B cell (primary cell): ENCODE measurements at regions not wholly inside any gene's neighbourhood (a gene's known extent, or its start where the extent isn't known, plus 50 kb on each side); places are given as distances from the start of the nearest gene placed in this dataset.

Experiments
- ATAC-seq: fragments of 200-7000 bp; cut with Tn5 transposase; one replicate; pipeline ENCODE4 v1.10.0; 2021; ENCODE audit warnings: low read depth, mild to moderate bottlenecking, moderate number of reproducible peaks, moderate library complexity
- CTCF ChIA-PET: fragments of 350-600 bp; sonication (Branson Sonifier 250); formaldehyde crosslinking; loops from one replicate; lab custom pipeline; 2021; ENCODE audit warnings: antibody characterized with exemption, inconsistent platforms; lab: Charles Lee
- POLR2A ChIA-PET: fragments of 350-600 bp; sonication (Branson Sonifier 250); formaldehyde crosslinking; loops from one replicate; lab custom pipeline; 2021; ENCODE audit warnings: antibody characterized with exemption; lab: Charles Lee
- DNase-seq: peaks from one replicate; pipeline ENCODE4 v3.0.0; 2013
- H2AFZ ChIP-seq: 2 replicates; pipeline ENCODE4 v1.6.1; 2012; ENCODE audit warnings: mild to moderate bottlenecking, low read depth, low read length; ENCODE audit not compliant: insufficient read depth, poor library complexity, severe bottlenecking
- H3K27ac ChIP-seq, 2 donors: 1 replicate in 1 of 2; 2 replicates in 1 of 2; pipeline ENCODE4 v1.5.1; 2012 to 2013; ENCODE audit warnings: low read length in 2 of 2, mild to moderate bottlenecking in 2 of 2, moderate library complexity in 1 of 2
- H3K27me3 ChIP-seq, 4 experiments: fragments of 200-600 bp in 1 of 4; sonication (generic) in 1 of 4; replicated peaks in 1 of 4; 1 replicate in 2 of 4; 2 replicates in 2 of 4; pipeline versions ENCODE4 v1.6.1 to v1.7.0; 2013 to 2016; ENCODE audit warnings: low read length in 3 of 4, mild to moderate bottlenecking in 2 of 4, mixed read lengths in 1 of 4, moderate library complexity in 1 of 4; ENCODE audit not compliant: insufficient read depth in 4 of 4, control insufficient read depth in 3 of 4; ENCODE audit errors: control extremely low read depth in 1 of 4
- H3K36me3 ChIP-seq, 2 experiments: replicated peaks in 1 of 2; 1 replicate in 1 of 2; 2 replicates in 1 of 2; pipeline versions ENCODE4 v1.6.1 to v1.7.1; 2013; ENCODE audit warnings: low read length in 1 of 2; ENCODE audit not compliant: insufficient read depth in 2 of 2, control insufficient read depth in 1 of 2; ENCODE audit errors: control extremely low read depth in 1 of 2, extremely low read depth in 1 of 2
- H3K4me1 ChIP-seq, 2 donors: fragments of 200-600 bp in 1 of 2; sonication (generic) in 1 of 2; 1 replicate in 1 of 2; 2 replicates in 1 of 2; pipeline versions ENCODE4 v1.5.1 to v1.6.1; 2013 to 2017; ENCODE audit warnings: low read length in 2 of 2; ENCODE audit not compliant: control insufficient read depth in 2 of 2, insufficient read depth in 2 of 2
- H3K4me2 ChIP-seq: replicated peaks from 2 replicates; pipeline ENCODE3; 2012; ENCODE audit warnings: mild to moderate bottlenecking, low read depth, low read length; ENCODE audit not compliant: poor library complexity, severe bottlenecking
- H3K4me3 ChIP-seq, 5 experiments: fragments of 200-600 bp in 1 of 5; sonication (generic) in 1 of 5; 1 replicate in 3 of 5; 2 replicates in 2 of 5; pipeline versions ENCODE4 v1.5.1 to v1.7.0; 2011 to 2016; ENCODE audit warnings: low read length in 4 of 5, mild to moderate bottlenecking in 4 of 5, low read depth in 2 of 5, control low read depth in 1 of 5, moderate library complexity in 1 of 5; ENCODE audit not compliant: insufficient read depth in 1 of 5; ENCODE audit errors: control extremely low read depth in 1 of 5, extremely low read depth in 1 of 5
- H3K79me2 ChIP-seq: fragments of 200-600 bp; sonication (generic); one replicate; pipeline ENCODE4 v1.6.0; 2016; ENCODE audit warnings: low read length; ENCODE audit not compliant: control insufficient read depth, insufficient read depth
- H3K9ac ChIP-seq: fragments of 200-600 bp; sonication (generic); 2 replicates; pipeline ENCODE4 v1.6.1; 2017; ENCODE audit warnings: mild to moderate bottlenecking, low read length, moderate library complexity
- H3K9me3 ChIP-seq, 3 donors: one replicate each; pipeline versions ENCODE4 v1.6.1 to v1.7.1; 2013; ENCODE audit warnings: low read length in 2 of 3; ENCODE audit not compliant: control insufficient read depth in 2 of 3, insufficient read depth in 1 of 3; ENCODE audit errors: control extremely low read depth in 1 of 3
- H4K20me1 ChIP-seq: 2 replicates; pipeline ENCODE4 v1.6.0; 2012; ENCODE audit warnings: mild to moderate bottlenecking, low read length; ENCODE audit not compliant: insufficient read depth, control insufficient read depth, poor library complexity, severe bottlenecking
- H3K27ac Mint-ChIP-seq: one replicate; pipeline ENCODE4 v1.8.0; 2021; ENCODE audit warnings: mixed read lengths
- H3K27me3 Mint-ChIP-seq: one replicate; pipeline ENCODE4 v1.8.0; 2021; ENCODE audit warnings: mixed read lengths
- H3K4me1 Mint-ChIP-seq: one replicate; pipeline ENCODE4 v1.8.0; 2021; ENCODE audit warnings: mixed read lengths
- H3K4me3 Mint-ChIP-seq: one replicate; pipeline ENCODE4 v1.8.0; 2021; ENCODE audit warnings: mixed read lengths
- H3K9me3 Mint-ChIP-seq: one replicate; pipeline ENCODE4 v1.8.0; 2022; ENCODE audit warnings: mixed read lengths; ENCODE audit not compliant: insufficient read depth
- CTCF ChIP-seq: fragments of 200-600 bp; IDR thresholded peaks from one replicate; pipeline ENCODE4 v1.8.0; 2022; ENCODE audit warnings: antibody characterized with exemption, mild to moderate bottlenecking
- EZH2 ChIP-seq: IDR thresholded peaks from 2 replicates; pipeline ENCODE4 v1.6.1; 2012; ENCODE audit warnings: borderline replicate concordance, low read depth, mild to moderate bottlenecking, moderate library complexity, low read length; ENCODE audit not compliant: insufficient read depth, poor library complexity, severe bottlenecking
- WGBS: methylation state at CpG from one replicate; pipeline ENCODE4 v1.1.5; 2013; ENCODE audit warnings: missing lambda C conversion rate; ENCODE audit not compliant: insufficient coverage; 5-methylcytosine and 5-hydroxymethylcytosine counted together
- intact Hi-C: fragments of 100-400 bp; cut with micrococcal nuclease; formaldehyde crosslinking; loops from one replicate; pipeline ENCODE4 v1.10.0; 2022

GRCh38 chr20:16191496-16191895 lies 381.8 kb downstream of the KIF16B start:
- peaks cover 4% of the 10 kb centered on the region for H3K4me1 Mint-ChIP-seq
- no peak overlapping the region for H3K27ac Mint-ChIP-seq
- WGBS = 100% methylated on average over 1 of the region's 2 CpGs
- no peak overlapping the region for H2AFZ ChIP-seq
- TF ChIP-seq EZH2 = no peak
- no peak for TF ChIP-seq CTCF
- DNase-seq (no peak), ATAC-seq (no peak)
- no peaks in the 10 kb centered on the region for H3K27me3 Mint-ChIP-seq
- H3K4me2 ChIP-seq = no peak overlapping the region
- no peaks in the 10 kb centered on the region for H3K27me3 ChIP-seq
- intact Hi-C loops = no loop called here
- no peaks in the 10 kb centered on the region for H3K9me3 ChIP-seq
- no peaks in the 10 kb centered on the region for H3K9me3 Mint-ChIP-seq
- H3K4me3 ChIP-seq = no peak overlapping the region
- no peak overlapping the region for H3K9ac ChIP-seq
- ChIA-PET CTCF (no interaction called here), POLR2A (no interaction called here)
- no peaks in the 10 kb centered on the region for H3K4me1 ChIP-seq
- H3K27ac ChIP-seq = no peak overlapping the region
- H3K79me2 ChIP-seq = no peaks in the 10 kb centered on the region
- no peak overlapping the region for H3K4me3 Mint-ChIP-seq
- no peaks in the 10 kb centered on the region for H3K36me3 ChIP-seq
- no peaks in the 10 kb centered on the region for H4K20me1 ChIP-seq

GRCh38 chr20:16189371-16189770 lies 383.9 kb downstream of the KIF16B start:
- no peak for DNase-seq
- ATAC-seq = no peak
- Histone ChIP-seq H3K27ac (no peak overlapping the region), H3K4me3 (no peak overlapping the region), H3K4me2 (no peak overlapping the region), H3K79me2 (no peaks in the 10 kb centered on the region), H3K27me3 (no peaks in the 10 kb centered on the region), H3K9me3 (no peaks in the 10 kb centered on the region), H2AFZ (no peak overlapping the region), H3K36me3 (no peaks in the 10 kb centered on the region), H4K20me1 (no peaks in the 10 kb centered on the region), H3K9ac (no peak overlapping the region), H3K4me1 (no peaks in the 10 kb centered on the region)
- TF ChIP-seq CTCF (no peak), EZH2 (no peak)
- Mint-ChIP-seq H3K9me3 (no peaks in the 10 kb centered on the region), H3K27me3 (no peaks in the 10 kb centered on the region), H3K4me1 (peaks cover 4% of the 10 kb centered on the region), H3K4me3 (no peak overlapping the region), H3K27ac (no peak overlapping the region)
- intact Hi-C loops = no loop called here
- POLR2A ChIA-PET = no interaction called here
- 90% methylated on average over 4 of the region's 4 CpGs for WGBS
- CTCF ChIA-PET = no interaction called here
